GM12872 (cell line): ENCODE measurements at regions not wholly inside any gene's neighbourhood (a gene's known extent, or its start where the extent isn't known, plus 50 kb on each side); places are given as distances from the start of the nearest gene placed in this dataset.

Experiments
- TF ChIP-seq, protein P1 (sequence below): IDR thresholded peaks from 3 replicates; pipeline ENCODE4 v1.5.1; 2011; ENCODE audit warnings: low read depth, mild to moderate bottlenecking, low read length, moderate library complexity; ENCODE audit not compliant: insufficient read depth

DNA sequence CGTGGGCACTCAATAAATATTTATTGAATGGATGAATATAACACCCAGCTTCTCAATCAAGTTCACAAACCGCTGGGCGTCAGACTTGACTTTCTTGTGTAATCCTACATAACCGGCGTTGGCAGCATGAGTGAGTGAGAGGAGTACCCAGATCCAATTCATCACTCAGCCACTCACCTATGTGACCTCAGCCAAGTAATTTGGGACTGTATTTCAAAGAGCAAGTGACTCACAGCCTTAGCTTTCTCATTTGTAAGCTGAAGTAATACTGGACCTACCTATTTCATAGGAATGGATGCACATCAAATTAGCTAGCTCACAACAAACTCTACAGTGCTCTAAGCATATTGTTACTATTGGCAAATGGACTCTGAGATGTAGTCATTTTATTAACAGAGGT lies 53.8 kb upstream of the FAM204A start:
- TF ChIP-seq, protein P1, sequence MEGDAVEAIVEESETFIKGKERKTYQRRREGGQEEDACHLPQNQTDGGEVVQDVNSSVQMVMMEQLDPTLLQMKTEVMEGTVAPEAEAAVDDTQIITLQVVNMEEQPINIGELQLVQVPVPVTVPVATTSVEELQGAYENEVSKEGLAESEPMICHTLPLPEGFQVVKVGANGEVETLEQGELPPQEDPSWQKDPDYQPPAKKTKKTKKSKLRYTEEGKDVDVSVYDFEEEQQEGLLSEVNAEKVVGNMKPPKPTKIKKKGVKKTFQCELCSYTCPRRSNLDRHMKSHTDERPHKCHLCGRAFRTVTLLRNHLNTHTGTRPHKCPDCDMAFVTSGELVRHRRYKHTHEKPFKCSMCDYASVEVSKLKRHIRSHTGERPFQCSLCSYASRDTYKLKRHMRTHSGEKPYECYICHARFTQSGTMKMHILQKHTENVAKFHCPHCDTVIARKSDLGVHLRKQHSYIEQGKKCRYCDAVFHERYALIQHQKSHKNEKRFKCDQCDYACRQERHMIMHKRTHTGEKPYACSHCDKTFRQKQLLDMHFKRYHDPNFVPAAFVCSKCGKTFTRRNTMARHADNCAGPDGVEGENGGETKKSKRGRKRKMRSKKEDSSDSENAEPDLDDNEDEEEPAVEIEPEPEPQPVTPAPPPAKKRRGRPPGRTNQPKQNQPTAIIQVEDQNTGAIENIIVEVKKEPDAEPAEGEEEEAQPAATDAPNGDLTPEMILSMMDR, result no peak

- TF ChIP-seq, protein P1, result no peak
Measured at GRCh38 chr10:118394301-118395200, 52.4 kb upstream of the FAM204A start.

DNA sequence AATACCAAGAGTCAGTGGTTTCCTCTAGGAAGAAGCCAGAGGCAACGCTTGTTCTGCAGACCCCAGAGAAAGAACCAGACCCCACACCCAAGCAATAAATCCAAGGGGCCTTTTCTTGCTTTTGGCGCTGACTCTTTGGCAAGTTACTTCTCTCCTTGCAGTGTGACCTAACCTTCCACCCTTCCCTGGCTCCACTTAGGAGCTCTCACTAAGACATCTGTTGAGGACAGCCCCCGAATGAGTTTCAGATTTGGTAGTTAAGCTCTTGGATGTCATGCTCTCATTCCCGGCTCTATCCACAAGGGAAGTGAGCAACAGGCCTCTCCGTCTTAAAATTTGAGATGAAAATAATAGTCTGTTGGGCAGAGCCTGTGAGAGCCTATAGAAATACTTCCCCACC lies 50.6 kb upstream of the FAM204A start:
- TF ChIP-seq, protein P1, result no peak
